NCI-H446 (cell line): ENCODE measurements at regions not wholly inside any gene's neighbourhood (a gene's known extent, or its start where the extent isn't known, plus 50 kb on each side); places are given as distances from the start of the nearest gene placed in this dataset.
A peak's percentile ranks its signal among the peaks of the same experiment; 100 is the strongest.

Source experiments
- DNase-seq, 2 experiments: peaks; one replicate each; lab custom pipeline; 2025; lab: John Stamatoyannopoulos, UW

- no peak for DNase-seq
Measured at GRCh38 chr11:116642481-116642880, 130.3 kb downstream of the BUD13 start.

GRCh38 chr11:116641561-116642045, 131.2 kb downstream of the BUD13 start:
- peak; percentile 14 to 54 for DNase-seq

GRCh38 chr11:116640641-116641402, 132.0 kb downstream of the BUD13 start:
- no peak for DNase-seq

- DNase-seq: no peak
Measured at GRCh38 chr11:116638463-116638862, 134.3 kb downstream of the BUD13 start.

- no peak for DNase-seq
Measured at GRCh38 chr11:116637766-116638165, 135.0 kb downstream of the BUD13 start.

- DNase-seq: no peak
Measured at GRCh38 chr11:116636341-116636929, 136.4 kb downstream of the BUD13 start.

- DNase-seq: no peak
Measured at GRCh38 chr11:116631201-116631600, 141.6 kb downstream of the BUD13 start.

- DNase-seq: no peak
Measured at GRCh38 chr11:116618461-116618860, 154.3 kb downstream of the BUD13 start.

- no peak for DNase-seq
Measured at GRCh38 chr11:116615211-116615865, 157.4 kb downstream of the BUD13 start.

GRCh38 chr11:116614306-116615210, 158.2 kb downstream of the BUD13 start:
- DNase-seq: no peak

- DNase-seq: no peak
Measured at GRCh38 chr11:116613206-116613875, 159.4 kb downstream of the BUD13 start.

- no peak for DNase-seq
Measured at GRCh38 chr11:116611998-116612620, 160.7 kb downstream of the BUD13 start.

- no peak for DNase-seq
Measured at GRCh38 chr11:116610190-116610589, 162.6 kb downstream of the BUD13 start.

- no peak for DNase-seq
Measured at GRCh38 chr11:116607027-116607426, 165.8 kb downstream of the BUD13 start.

- no peak for DNase-seq
Measured at GRCh38 chr11:116605543-116606459, 167.0 kb downstream of the BUD13 start.

- DNase-seq: no peak
Measured at GRCh38 chr11:116603728-116604323, 169.0 kb downstream of the BUD13 start.

- no peak for DNase-seq
Measured at GRCh38 chr11:116602637-116602942, 170.2 kb downstream of the BUD13 start.

GRCh38 chr11:116601814-116602636, 170.8 kb downstream of the BUD13 start:
- no peak for DNase-seq

- no peak for DNase-seq
Measured at GRCh38 chr11:116600930-116601329, 171.9 kb downstream of the BUD13 start.
